ENCODE measurements at regions not wholly inside any gene's neighbourhood (a gene's known extent, or its start where the extent isn't known, plus 50 kb on each side); places are given as distances from the start of the nearest gene placed in this dataset.

DNA sequence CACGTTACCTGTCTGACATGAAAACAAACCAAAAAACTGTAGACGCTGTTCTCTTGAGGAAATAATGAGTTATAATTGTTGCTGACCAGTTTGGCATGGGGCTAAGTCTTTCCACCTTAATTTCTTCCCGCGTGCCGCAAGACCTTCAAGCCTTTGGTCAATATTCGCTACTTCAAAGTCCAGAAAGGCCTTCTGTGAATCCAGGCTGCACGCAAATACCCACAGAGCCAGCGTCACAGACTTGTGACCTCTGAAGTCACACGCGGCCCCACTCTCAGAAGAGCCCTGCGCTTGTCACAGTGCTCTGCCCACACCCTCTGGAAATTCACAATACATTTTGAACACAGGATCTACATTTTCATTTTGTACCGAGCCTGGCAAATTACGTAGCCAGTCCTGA lies 275.2 kb downstream of the SHQ1 start:
- no peak for TF ChIP-seq POLR2A (IDR thresholded peaks at IDR 0.05)
- TF ChIP-seq, protein P1, sequence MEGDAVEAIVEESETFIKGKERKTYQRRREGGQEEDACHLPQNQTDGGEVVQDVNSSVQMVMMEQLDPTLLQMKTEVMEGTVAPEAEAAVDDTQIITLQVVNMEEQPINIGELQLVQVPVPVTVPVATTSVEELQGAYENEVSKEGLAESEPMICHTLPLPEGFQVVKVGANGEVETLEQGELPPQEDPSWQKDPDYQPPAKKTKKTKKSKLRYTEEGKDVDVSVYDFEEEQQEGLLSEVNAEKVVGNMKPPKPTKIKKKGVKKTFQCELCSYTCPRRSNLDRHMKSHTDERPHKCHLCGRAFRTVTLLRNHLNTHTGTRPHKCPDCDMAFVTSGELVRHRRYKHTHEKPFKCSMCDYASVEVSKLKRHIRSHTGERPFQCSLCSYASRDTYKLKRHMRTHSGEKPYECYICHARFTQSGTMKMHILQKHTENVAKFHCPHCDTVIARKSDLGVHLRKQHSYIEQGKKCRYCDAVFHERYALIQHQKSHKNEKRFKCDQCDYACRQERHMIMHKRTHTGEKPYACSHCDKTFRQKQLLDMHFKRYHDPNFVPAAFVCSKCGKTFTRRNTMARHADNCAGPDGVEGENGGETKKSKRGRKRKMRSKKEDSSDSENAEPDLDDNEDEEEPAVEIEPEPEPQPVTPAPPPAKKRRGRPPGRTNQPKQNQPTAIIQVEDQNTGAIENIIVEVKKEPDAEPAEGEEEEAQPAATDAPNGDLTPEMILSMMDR (IDR thresholded peaks at IDR 0.05 in 4 of 5, conservative IDR thresholded peaks at IDR 0.05 in 1 of 5) = no peak

Measured in gastrocnemius medialis (tissue), 4 donors.